H1 (cell line): ENCODE measurements at regions not wholly inside any gene's neighbourhood (a gene's known extent, or its start where the extent isn't known, plus 50 kb on each side); places are given as distances from the start of the nearest gene placed in this dataset.

Source experiments
- CTCF ChIA-PET: fragments of 300-600 bp; sonication (Branson Sonifier 250); formaldehyde crosslinking; loops from one replicate; lab custom pipeline; 2021; ENCODE audit not compliant: partially characterized antibody; lab: Charles Lee
- POLR2A ChIA-PET: fragments of 300-600 bp; sonication (Branson Sonifier 250); formaldehyde crosslinking; loops from one replicate; lab custom pipeline; 2021; ENCODE audit warnings: inconsistent platforms; ENCODE audit not compliant: partially characterized antibody; lab: Charles Lee
- DNase-seq, 2 experiments: peaks; one replicate each; pipeline versions ENCODE4 v3.0.0 to v3.0.0-alpha.2; 2010 to 2022; ENCODE audit warnings: low spot score in 2 of 2, low read depth in 1 of 2, mixed read lengths in 1 of 2
- FAIRE-seq: peaks from 2 replicates; lab custom pipeline; 2011; peaks lifted over from hg19 to GRCh38; lab: Jason Lieb, UNC
- H2AFZ ChIP-seq: 2 replicates; pipeline ENCODE4 v1.8.1; 2012; ENCODE audit warnings: low read length, inconsistent platforms
- H2AK5ac ChIP-seq: 2 replicates; pipeline ENCODE4 v1.6.1; 2013; ENCODE audit warnings: low read depth, low read length
- H2BK120ac ChIP-seq: replicated peaks from 2 replicates; pipeline ENCODE3; 2013; ENCODE audit warnings: low read depth, low read length, inconsistent platforms
- H2BK12ac ChIP-seq: 2 replicates; pipeline ENCODE4 v1.6.1; 2013; ENCODE audit warnings: low read depth, low read length
- H2BK15ac ChIP-seq: 2 replicates; pipeline ENCODE4 v1.6.1; 2013; ENCODE audit warnings: low read length
- H2BK20ac ChIP-seq: 2 replicates; pipeline ENCODE4 v1.6.1; 2013; ENCODE audit warnings: low read length
- H2BK5ac ChIP-seq: 2 replicates; pipeline ENCODE4 v1.6.1; 2013; ENCODE audit warnings: low read depth, low read length
- H3K14ac ChIP-seq: 2 replicates; pipeline ENCODE4 v1.6.1; 2013; ENCODE audit warnings: inconsistent platforms; ENCODE audit not compliant: insufficient read length
- H3K18ac ChIP-seq: 2 replicates; pipeline ENCODE4 v1.6.1; 2013; ENCODE audit warnings: low read length; ENCODE audit errors: extremely low read depth
- H3K23ac ChIP-seq: 2 replicates; pipeline ENCODE4 v1.6.1; 2013; ENCODE audit warnings: inconsistent platforms; ENCODE audit not compliant: insufficient read length
- H3K23me2 ChIP-seq: 2 replicates; pipeline ENCODE4 v1.6.1; 2013; ENCODE audit warnings: low read depth, low read length
- H3K27ac ChIP-seq: 2 replicates; pipeline ENCODE4 v1.6.1; 2011; ENCODE audit warnings: low read depth, low read length, inconsistent platforms
- H3K27me3 ChIP-seq, 4 experiments: replicated peaks in 1 of 4; 1 replicate in 1 of 4; 2 replicates in 3 of 4; pipeline versions ENCODE4 v1.6.1 to v1.8.1; 2011 to 2013; ENCODE audit warnings: low read length in 3 of 4, mild to moderate bottlenecking in 3 of 4, inconsistent platforms in 2 of 4, mixed read lengths in 2 of 4, moderate library complexity in 1 of 4; ENCODE audit not compliant: control insufficient read depth in 3 of 4, insufficient read depth in 3 of 4; ENCODE audit errors: extremely low read depth in 1 of 4
- H3K36me3 ChIP-seq, 4 experiments: 2 replicates each; pipeline versions ENCODE4 v1.6.1 to v1.8.1; 2011 to 2013; ENCODE audit warnings: mild to moderate bottlenecking in 4 of 4, low read length in 3 of 4, moderate library complexity in 2 of 4, control low read depth in 1 of 4, inconsistent platforms in 1 of 4; ENCODE audit not compliant: insufficient read depth in 4 of 4, control insufficient read depth in 2 of 4
- H3K4ac ChIP-seq: replicated peaks from 2 replicates; pipeline ENCODE3; 2013; ENCODE audit warnings: low read length, low read depth, mixed read lengths, inconsistent platforms; ENCODE audit not compliant: insufficient read length
- H3K4me1 ChIP-seq, 4 experiments: replicated peaks in 1 of 4; 1 replicate in 1 of 4; 2 replicates in 3 of 4; pipeline versions ENCODE4 v1.6.1 to v1.8.1; 2011 to 2013; ENCODE audit warnings: low read length in 3 of 4, inconsistent platforms in 2 of 4, mixed read lengths in 1 of 4; ENCODE audit not compliant: insufficient read depth in 4 of 4, control insufficient read depth in 3 of 4
- H3K4me2 ChIP-seq, 2 experiments: 2 replicates each; pipeline versions ENCODE4 v1.6.1 to v1.8.1; 2011 to 2013; ENCODE audit warnings: low read depth in 2 of 2, low read length in 2 of 2, control low read depth in 1 of 2, inconsistent platforms in 1 of 2, mild to moderate bottlenecking in 1 of 2; ENCODE audit not compliant: insufficient read depth in 1 of 2
- H3K4me3 ChIP-seq, 4 experiments: fragments of 200-600, 300-600 bp in 1 of 4; sonication (generic), shearing (Covaris generic), sonication (Bioruptor Twin) in 1 of 4; 2 replicates each; pipeline versions ENCODE4 v1.5.1 to v1.8.1; 2011 to 2016; ENCODE audit warnings: low read length in 4 of 4, low read depth in 3 of 4, control low read depth in 2 of 4, inconsistent platforms in 2 of 4, mild to moderate bottlenecking in 2 of 4, mixed read lengths in 1 of 4, moderate library complexity in 1 of 4; ENCODE audit not compliant: insufficient read depth in 2 of 4; ENCODE audit errors: extremely low read depth in 1 of 4
- H3K56ac ChIP-seq: replicated peaks from 2 replicates; pipeline ENCODE3; 2013; ENCODE audit warnings: low read depth, mild to moderate bottlenecking, mixed read lengths, low read length, inconsistent platforms; ENCODE audit not compliant: insufficient read length
- H3K79me1 ChIP-seq: 2 replicates; pipeline ENCODE4 v1.6.1; 2013; ENCODE audit warnings: low read depth, low read length, control low read depth
- H3K79me2 ChIP-seq, 2 experiments: 2 replicates each; pipeline versions ENCODE4 v1.6.1 to v1.8.1; 2012 to 2013; ENCODE audit warnings: low read length in 2 of 2, mild to moderate bottlenecking in 2 of 2, inconsistent platforms in 1 of 2; ENCODE audit not compliant: insufficient read depth in 2 of 2, control insufficient read depth in 1 of 2
- H3K9ac ChIP-seq, 4 experiments: replicated peaks in 1 of 4; 1 replicate in 1 of 4; 2 replicates in 3 of 4; pipeline versions ENCODE4 v1.6.1 to v1.8.1; 2011 to 2013; ENCODE audit warnings: low read depth in 3 of 4, low read length in 3 of 4, control low read depth in 2 of 4, mild to moderate bottlenecking in 2 of 4, moderate library complexity in 2 of 4, inconsistent platforms in 1 of 4; ENCODE audit errors: extremely low read depth in 1 of 4
- H3K9me3 ChIP-seq, 2 experiments: 2 replicates each; pipeline versions ENCODE4 v1.6.1 to v1.8.1; 2012 to 2013; ENCODE audit warnings: mild to moderate bottlenecking in 2 of 2, moderate library complexity in 2 of 2, control low read depth in 1 of 2, inconsistent platforms in 1 of 2, low read depth in 1 of 2, low read length in 1 of 2, mixed read lengths in 1 of 2; ENCODE audit not compliant: insufficient read depth in 2 of 2
- H4K20me1 ChIP-seq, 2 experiments: replicated peaks in 1 of 2; 2 replicates each; pipeline versions ENCODE3 to v1.8.1; 2011 to 2013; ENCODE audit warnings: inconsistent platforms in 2 of 2, low read length in 2 of 2, mild to moderate bottlenecking in 1 of 2; ENCODE audit not compliant: insufficient read depth in 2 of 2, control insufficient read depth in 1 of 2
- H4K5ac ChIP-seq: 2 replicates; pipeline ENCODE4 v1.6.1; 2013; ENCODE audit warnings: low read length, low read depth, mixed read lengths, inconsistent platforms; ENCODE audit not compliant: insufficient read length
- H4K8ac ChIP-seq: 2 replicates; pipeline ENCODE4 v1.8.0; 2013; ENCODE audit warnings: mild to moderate bottlenecking, moderate library complexity, low read length, inconsistent platforms; ENCODE audit not compliant: insufficient read depth; ENCODE audit errors: extremely low read depth
- H4K91ac ChIP-seq: replicated peaks from 2 replicates; pipeline ENCODE3; 2013; ENCODE audit warnings: low read length, mixed read lengths, inconsistent platforms; ENCODE audit not compliant: insufficient read length
- BACH1 ChIP-seq: IDR thresholded peaks from 2 replicates; pipeline ENCODE4 v1.6.1; 2012; ENCODE audit warnings: low read length, improper control_type of control experiment
- BRCA1 ChIP-seq: IDR thresholded peaks from 2 replicates; pipeline ENCODE4 v1.6.1; 2012; ENCODE audit warnings: low read depth, low read length, improper control_type of control experiment
- CEBPB ChIP-seq: IDR thresholded peaks from 2 replicates; pipeline ENCODE4 v1.6.1; 2012; ENCODE audit warnings: low read depth, low read length
- CHD2 ChIP-seq: IDR thresholded peaks from 2 replicates; pipeline ENCODE4 v1.6.1; 2012; ENCODE audit warnings: low read length, improper control_type of control experiment
- EGR1 ChIP-seq: IDR thresholded peaks from 2 replicates; pipeline ENCODE4 v1.6.1; 2011; ENCODE audit warnings: low read depth, low read length, borderline replicate concordance
- EZH2 ChIP-seq: fragments of 200-600 bp; sonication (generic); IDR thresholded peaks from 2 replicates; pipeline ENCODE4 v1.7.1; 2012; ENCODE audit warnings: low read depth, mild to moderate bottlenecking, moderate library complexity, low read length, inconsistent platforms; ENCODE audit not compliant: severe bottlenecking
- HDAC2 ChIP-seq, 2 experiments: fragments of 300-600 bp in 1 of 2; sonication (generic) in 1 of 2; IDR thresholded peaks; 2 replicates each; pipeline ENCODE4 v1.6.1; 2011 to 2012; ENCODE audit warnings: low read depth in 2 of 2, low read length in 2 of 2, mild to moderate bottlenecking in 2 of 2, moderate library complexity in 2 of 2, borderline replicate concordance in 1 of 2, inconsistent platforms in 1 of 2
- RAD21 ChIP-seq, 2 experiments: IDR thresholded peaks in 1 of 2; conservative IDR thresholded peaks in 1 of 2; 2 replicates each; pipeline ENCODE4 v1.6.1; 2011; ENCODE audit warnings: low read depth in 2 of 2, low read length in 2 of 2, improper control_type of control experiment in 1 of 2, inconsistent platforms in 1 of 2, mild to moderate bottlenecking in 1 of 2, moderate library complexity in 1 of 2
- RFX5 ChIP-seq: IDR thresholded peaks from 2 replicates; pipeline ENCODE4 v1.6.1; 2011; ENCODE audit warnings: low read depth, low read length, improper control_type of control experiment, borderline replicate concordance
- RXRA ChIP-seq: IDR thresholded peaks from 2 replicates; pipeline ENCODE4 v1.6.1; 2011; ENCODE audit warnings: low read depth, mild to moderate bottlenecking, low read length, moderate library complexity; ENCODE audit not compliant: insufficient read depth
- SIRT6 ChIP-seq: IDR thresholded peaks from one replicate; pipeline ENCODE4 v1.7.1; 2012; ENCODE audit warnings: low read length, inconsistent platforms
- SP2 ChIP-seq: IDR thresholded peaks from 2 replicates; pipeline ENCODE4 v1.6.1; 2012; ENCODE audit warnings: mild to moderate bottlenecking, low read length, inconsistent platforms
- SRF ChIP-seq: IDR thresholded peaks from 2 replicates; pipeline ENCODE4 v1.6.1; 2011; ENCODE audit warnings: mild to moderate bottlenecking, low read depth, low read length, moderate library complexity
- SUZ12 ChIP-seq: fragments of 200-600 bp; sonication (generic); IDR thresholded peaks from 2 replicates; pipeline ENCODE4 v1.6.1; 2012; ENCODE audit warnings: mild to moderate bottlenecking, inconsistent platforms, low read length, moderate library complexity, mixed read lengths
- TCF12 ChIP-seq: IDR thresholded peaks from 2 replicates; pipeline ENCODE4 v1.6.1; 2011; ENCODE audit warnings: low read depth, mild to moderate bottlenecking, low read length
- TEAD4 ChIP-seq: IDR thresholded peaks from 2 replicates; pipeline ENCODE4 v1.6.1; 2012; ENCODE audit warnings: low read depth, low read length, inconsistent platforms, mixed read lengths
- WGBS, 2 experiments: shearing (Covaris generic) in 1 of 2; methylation state at CpG; one replicate each; pipeline versions ENCODE4 v1.1.6 to v1.1.7; 2013 to 2015; ENCODE audit warnings: low lambda C conversion rate in 2 of 2, mixed read lengths in 2 of 2, inconsistent platforms in 1 of 2, low coverage in 1 of 2, missing lambda C conversion rate in 1 of 2; ENCODE audit not compliant: insufficient replicate concordance in 2 of 2, insufficient coverage in 1 of 2, insufficient read length in 1 of 2; ENCODE audit errors: extremely low coverage in 1 of 2, missing lambda C conversion rate in 1 of 2; 5-methylcytosine and 5-hydroxymethylcytosine counted together

- no peak overlapping the region for H3K23ac ChIP-seq
- H3K36me3 ChIP-seq = no peaks in the 10 kb centered on the region
- H3K9me3 ChIP-seq = no peaks in the 10 kb centered on the region
- H2AFZ ChIP-seq = no peak overlapping the region
- H3K18ac ChIP-seq = no peak overlapping the region
- WGBS, 2 experiments = 94% methylated on average over 3 of the region's 3 CpGs; no CpG with 5 or more reads in 1 of the 2 experiments
- no peaks in the 10 kb centered on the region for H3K23me2 ChIP-seq
- no peak overlapping the region for H3K27ac ChIP-seq
- H3K4me3 ChIP-seq = no peak overlapping the region
- H3K4ac ChIP-seq = no peak overlapping the region
- no peaks in the 10 kb centered on the region for H3K79me1 ChIP-seq
- H3K79me2 ChIP-seq = no peaks in the 10 kb centered on the region
- H3K14ac ChIP-seq = no peak overlapping the region
- H3K9ac ChIP-seq = no peak overlapping the region
- no peak overlapping the region for H2BK12ac ChIP-seq
- no peaks in the 10 kb centered on the region for H4K20me1 ChIP-seq
- POLR2A ChIA-PET = no interaction called here
- FAIRE-seq (no peak), DNase-seq (no peak)
- H3K4me2 ChIP-seq = no peak overlapping the region
- H2BK15ac ChIP-seq = no peak overlapping the region
- H2BK20ac ChIP-seq = no peak overlapping the region
- CTCF ChIA-PET = no interaction called here
- H3K27me3 ChIP-seq = no peaks in the 10 kb centered on the region
- no peak overlapping the region for H4K8ac ChIP-seq
- no peak overlapping the region for H3K56ac ChIP-seq
- H3K4me1 ChIP-seq = no peaks in the 10 kb centered on the region
- no peak overlapping the region for H2BK120ac ChIP-seq
- no peak overlapping the region for H4K5ac ChIP-seq
- no peak overlapping the region for H2BK5ac ChIP-seq
- no peak overlapping the region for H2AK5ac ChIP-seq
- H4K91ac ChIP-seq = no peak overlapping the region
- TF ChIP-seq HDAC2 (IDR thresholded peaks at IDR 0.05; ENCODE audit: borderline replicate concordance in 1 of 2, low read depth in 2 of 2, low read length in 2 of 2) (no peak), TEAD4 (no peak), BRCA1 (no peak), TCF12 (no peak), CHD2 (no peak), CEBPB (no peak), SP2 (no peak), BACH1 (no peak), SUZ12 (no peak), SIRT6 (no peak), EZH2 (no peak), SRF (no peak), RAD21 (IDR thresholded peaks at IDR 0.05 in 1 of 2, conservative IDR thresholded peaks at IDR 0.05 in 1 of 2; ENCODE audit: low read depth in 2 of 2, low read length in 2 of 2) (no peak), RFX5 (no peak), RXRA (no peak), EGR1 (no peak)
Observed at GRCh38 chr2:187105218-187105617, 256.2 kb upstream of the ZSWIM2 start.
